ENCODE measurements at regions not wholly inside any gene's neighbourhood (a gene's known extent, or its start where the extent isn't known, plus 50 kb on each side); places are given as distances from the start of the nearest gene placed in this dataset.

- TF ChIP-seq RERE (CRISPR knock-in tag; IDR thresholded peaks at IDR 0.05; ENCODE audit: borderline replicate concordance) (no peak), SMC3 (conservative IDR thresholded peaks at IDR 0.05; ENCODE audit: insufficient read depth, low read depth, low read length) (peak; percentile 93), HMG20A (CRISPR knock-in tag; conservative IDR thresholded peaks at IDR 0.05) (no peak), ZEB2 (IDR thresholded peaks at IDR 0.05) (no peak), SRF (CRISPR knock-in tag; IDR thresholded peaks at IDR 0.05) (peak in 1 of 2 experiments; percentile 46; a peak in 1 of 4 replicates), STAT5A (IDR thresholded peaks at IDR 0.05; ENCODE audit: borderline replicate concordance, low read length) (no peak), KLF10 (CRISPR knock-in tag; IDR thresholded peaks at IDR 0.05) (no peak), MTA3 (IDR thresholded peaks at IDR 0.05; ENCODE audit: borderline replicate concordance) (peak; percentile 51; the same call in 1 of the 2 replicates), HCFC1 (IDR thresholded peaks at IDR 0.05; ENCODE audit: low read depth, low read length) (peak; percentile 27; the same call in 1 of the 2 replicates), STAT6 (CRISPR knock-in tag; IDR thresholded peaks at IDR 0.05) (no peak), PCBP1 (IDR thresholded peaks at IDR 0.05; ENCODE audit: low read depth, low read length, poor library complexity, severe bottlenecking) (no peak), FOXP1 (CRISPR knock-in tag; IDR thresholded peaks at IDR 0.05) (no peak), CREM (IDR thresholded peaks at IDR 0.05; ENCODE audit: low read depth) (0 out of 2 replicates have a peak, but pooled peaks have one; percentile 28), FUS (optimal IDR thresholded peaks at IDR 0.05; ENCODE audit: low read depth, low read length) (no peak), ZNF184 (CRISPR knock-in tag; IDR thresholded peaks at IDR 0.05) (no peak), ILK (tag; IDR thresholded peaks at IDR 0.05; ENCODE audit: borderline replicate concordance, low read depth) (no peak), TBL1XR1 (IDR thresholded peaks at IDR 0.05; ENCODE audit: low read length in 2 of 2) (0 out of 4 replicates have a peak, but pooled peaks of 1 of the 2 experiments have one; percentile 30)
- TF ChIP-seq, protein P1, sequence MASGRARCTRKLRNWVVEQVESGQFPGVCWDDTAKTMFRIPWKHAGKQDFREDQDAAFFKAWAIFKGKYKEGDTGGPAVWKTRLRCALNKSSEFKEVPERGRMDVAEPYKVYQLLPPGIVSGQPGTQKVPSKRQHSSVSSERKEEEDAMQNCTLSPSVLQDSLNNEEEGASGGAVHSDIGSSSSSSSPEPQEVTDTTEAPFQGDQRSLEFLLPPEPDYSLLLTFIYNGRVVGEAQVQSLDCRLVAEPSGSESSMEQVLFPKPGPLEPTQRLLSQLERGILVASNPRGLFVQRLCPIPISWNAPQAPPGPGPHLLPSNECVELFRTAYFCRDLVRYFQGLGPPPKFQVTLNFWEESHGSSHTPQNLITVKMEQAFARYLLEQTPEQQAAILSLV (tag; IDR thresholded peaks at IDR 0.05) = no peak
- TF ChIP-seq, protein P2, sequence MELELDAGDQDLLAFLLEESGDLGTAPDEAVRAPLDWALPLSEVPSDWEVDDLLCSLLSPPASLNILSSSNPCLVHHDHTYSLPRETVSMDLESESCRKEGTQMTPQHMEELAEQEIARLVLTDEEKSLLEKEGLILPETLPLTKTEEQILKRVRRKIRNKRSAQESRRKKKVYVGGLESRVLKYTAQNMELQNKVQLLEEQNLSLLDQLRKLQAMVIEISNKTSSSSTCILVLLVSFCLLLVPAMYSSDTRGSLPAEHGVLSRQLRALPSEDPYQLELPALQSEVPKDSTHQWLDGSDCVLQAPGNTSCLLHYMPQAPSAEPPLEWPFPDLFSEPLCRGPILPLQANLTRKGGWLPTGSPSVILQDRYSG (tag; conservative IDR thresholded peaks at IDR 0.05; ENCODE audit: low read depth) = no peak
Observed at GRCh38 chr17:77331301-77331864, 190.6 kb downstream of the SEC14L1 start (continued).
